K562 (cell line): ENCODE measurements at regions not wholly inside any gene's neighbourhood (a gene's known extent, or its start where the extent isn't known, plus 50 kb on each side); places are given as distances from the start of the nearest gene placed in this dataset.

Experiments
- ATF1 ChIP-seq, 2 experiments: fragments of 450-650 bp in 1 of 2; IDR thresholded peaks; 2 replicates each; pipeline ENCODE4 v1.6.1; 2016; ENCODE audit warnings: missing compliant biosample characterization in 1 of 2, missing genetic modification characterization in 1 of 2
- E2F8 ChIP-seq: fragments of 450-650 bp; IDR thresholded peaks from 2 replicates; pipeline ENCODE4 v1.7.1; 2018; ENCODE audit warnings: mild to moderate bottlenecking, low read depth; ENCODE audit not compliant: partially characterized antibody
- EHMT2 ChIP-seq: fragments of 450-650 bp; IDR thresholded peaks from 2 replicates; pipeline ENCODE4 v1.6.1; 2018; ENCODE audit warnings: antibody characterized with exemption
- HOMEZ ChIP-seq: fragments of 250-450 bp; sonication (Bioruptor Pico); IDR thresholded peaks from 2 replicates; pipeline ENCODE4 v1.4.0; 2020; ENCODE audit warnings: mild to moderate bottlenecking, moderate library complexity
- JUND ChIP-seq, 2 experiments: IDR thresholded peaks; 2 replicates in 1 of 2; 3 replicates in 1 of 2; pipeline ENCODE4 v1.6.1; 2011; ENCODE audit warnings: borderline replicate concordance in 2 of 2, low read depth in 2 of 2, low read length in 2 of 2, improper control_type of control experiment in 1 of 2, missing biosample characterization in 1 of 2, missing genetic modification characterization in 1 of 2, missing genetic modification reagents in 1 of 2
- L3MBTL2 ChIP-seq: fragments of 450-650 bp; IDR thresholded peaks from 2 replicates; pipeline ENCODE4 v1.6.1; 2016; ENCODE audit warnings: mild to moderate bottlenecking, moderate library complexity
- LEF1 ChIP-seq: fragments of 450-650 bp; IDR thresholded peaks from 2 replicates; pipeline ENCODE4 v1.6.1; 2016; ENCODE audit warnings: mild to moderate bottlenecking
- SP2 ChIP-seq: IDR thresholded peaks from 2 replicates; pipeline ENCODE4 v1.6.1; 2011; ENCODE audit warnings: mild to moderate bottlenecking, low read depth, low read length, moderate library complexity; ENCODE audit not compliant: poor library complexity, severe bottlenecking; ENCODE audit errors: extremely low read depth
- XRCC3 ChIP-seq: fragments of 450-650 bp; IDR thresholded peaks from 2 replicates; pipeline ENCODE4 v1.6.1; 2017; ENCODE audit warnings: mild to moderate bottlenecking, moderate library complexity
- XRCC4 ChIP-seq: IDR thresholded peaks from one replicate; pipeline ENCODE4 v1.6.1; 2011; ENCODE audit not compliant: insufficient read depth, insufficient read length; ENCODE audit errors: extremely low read depth
- ZNF277 ChIP-seq: fragments of 250-450 bp; sonication (Bioruptor Pico); IDR thresholded peaks from 2 replicates; pipeline ENCODE4 v1.8.0; 2022; ENCODE audit warnings: inconsistent platforms, mild to moderate bottlenecking, moderate library complexity, borderline replicate concordance
- ZNF592 ChIP-seq: fragments of 450-650 bp; IDR thresholded peaks from 2 replicates; pipeline ENCODE4 v1.6.1; 2017; ENCODE audit warnings: antibody characterized with exemption, mild to moderate bottlenecking
- TF ChIP-seq, protein P1 (sequence below): fragments of 450-650 bp; IDR thresholded peaks from 2 replicates; pipeline ENCODE4 v1.6.1; 2017; ENCODE audit warnings: mild to moderate bottlenecking, moderate library complexity
- TF ChIP-seq, protein P2 (sequence below): fragments of 250-450 bp; sonication (Bioruptor Pico); IDR thresholded peaks from 2 replicates; pipeline ENCODE4 v1.5.0; 2020; ENCODE audit warnings: mild to moderate bottlenecking

GRCh38 chr16:85449191-85449884, 163.8 kb upstream of the GSE1 start (continued):
- TF ChIP-seq ATF1 (CRISPR knock-in tag; IDR thresholded peaks at IDR 0.05) = no peak
- TF ChIP-seq ATF1 (tag; IDR thresholded peaks at IDR 0.05) = no peak
- no peak for TF ChIP-seq JUND (IDR thresholded peaks at IDR 0.05; ENCODE audit: borderline replicate concordance, low read depth, low read length)
- no peak for TF ChIP-seq JUND (tag; IDR thresholded peaks at IDR 0.05; ENCODE audit: borderline replicate concordance, low read depth, low read length)
- TF ChIP-seq ZNF592 = no peak
- TF ChIP-seq ZNF277 (CRISPR knock-in tag) = no peak
- TF ChIP-seq, protein P1, sequence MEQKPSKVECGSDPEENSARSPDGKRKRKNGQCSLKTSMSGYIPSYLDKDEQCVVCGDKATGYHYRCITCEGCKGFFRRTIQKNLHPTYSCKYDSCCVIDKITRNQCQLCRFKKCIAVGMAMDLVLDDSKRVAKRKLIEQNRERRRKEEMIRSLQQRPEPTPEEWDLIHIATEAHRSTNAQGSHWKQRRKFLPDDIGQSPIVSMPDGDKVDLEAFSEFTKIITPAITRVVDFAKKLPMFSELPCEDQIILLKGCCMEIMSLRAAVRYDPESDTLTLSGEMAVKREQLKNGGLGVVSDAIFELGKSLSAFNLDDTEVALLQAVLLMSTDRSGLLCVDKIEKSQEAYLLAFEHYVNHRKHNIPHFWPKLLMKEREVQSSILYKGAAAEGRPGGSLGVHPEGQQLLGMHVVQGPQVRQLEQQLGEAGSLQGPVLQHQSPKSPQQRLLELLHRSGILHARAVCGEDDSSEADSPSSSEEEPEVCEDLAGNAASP = no peak
- TF ChIP-seq, protein P2, sequence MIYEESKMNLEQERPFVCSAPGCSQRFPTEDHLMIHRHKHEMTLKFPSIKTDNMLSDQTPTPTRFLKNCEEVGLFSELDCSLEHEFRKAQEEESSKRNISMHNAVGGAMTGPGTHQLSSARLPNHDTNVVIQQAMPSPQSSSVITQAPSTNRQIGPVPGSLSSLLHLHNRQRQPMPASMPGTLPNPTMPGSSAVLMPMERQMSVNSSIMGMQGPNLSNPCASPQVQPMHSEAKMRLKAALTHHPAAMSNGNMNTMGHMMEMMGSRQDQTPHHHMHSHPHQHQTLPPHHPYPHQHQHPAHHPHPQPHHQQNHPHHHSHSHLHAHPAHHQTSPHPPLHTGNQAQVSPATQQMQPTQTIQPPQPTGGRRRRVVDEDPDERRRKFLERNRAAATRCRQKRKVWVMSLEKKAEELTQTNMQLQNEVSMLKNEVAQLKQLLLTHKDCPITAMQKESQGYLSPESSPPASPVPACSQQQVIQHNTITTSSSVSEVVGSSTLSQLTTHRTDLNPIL (CRISPR knock-in tag) = no peak
- no peak for TF ChIP-seq E2F8
- TF ChIP-seq XRCC3 = no peak
- no peak for TF ChIP-seq EHMT2
- TF ChIP-seq HOMEZ = no peak
- TF ChIP-seq SP2 = no peak
- TF ChIP-seq LEF1 = no peak
- no peak for TF ChIP-seq L3MBTL2
- no peak for TF ChIP-seq XRCC4
